ENCODE measurements at regions not wholly inside any gene's neighbourhood (a gene's known extent, or its start where the extent isn't known, plus 50 kb on each side); places are given as distances from the start of the nearest gene placed in this dataset.

DNA sequence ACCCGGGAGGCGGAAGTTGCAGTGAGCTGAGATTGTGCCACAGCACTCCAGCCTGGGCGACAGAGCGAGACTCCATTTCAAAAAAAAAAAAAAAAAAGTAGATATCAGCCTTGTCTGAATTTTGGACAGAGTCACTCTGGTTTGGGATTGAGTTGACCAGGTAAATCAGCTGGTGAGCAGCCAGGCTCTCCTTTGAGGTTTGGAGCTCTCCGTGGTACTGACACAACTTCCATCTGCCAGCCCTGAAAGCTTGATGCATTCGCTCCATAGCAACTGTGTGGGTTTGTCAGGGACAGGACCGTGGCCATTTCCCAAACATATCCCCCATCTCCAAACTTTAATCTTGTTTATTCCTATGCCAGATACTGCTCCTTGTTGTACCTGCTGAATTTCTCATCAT, 155.2 kb downstream of the DMRTA2 start:
- H3K9me3 ChIP-seq (ENCODE audit: severe bottlenecking): no peaks in the 10 kb centered on the region
- H3K4me3 ChIP-seq (ENCODE audit: severe bottlenecking): no peak overlapping the region
- no peaks in the 10 kb centered on the region for H3K27me3 ChIP-seq (ENCODE audit: insufficient read depth, poor library complexity, severe bottlenecking)
- no peak overlapping the region for H3K27ac ChIP-seq (ENCODE audit: poor library complexity, severe bottlenecking)
- H3K4me1 ChIP-seq (ENCODE audit: insufficient read depth, poor library complexity, severe bottlenecking): no peaks in the 10 kb centered on the region
- ATAC-seq (ENCODE audit: low read depth) (no peak), DNase-seq (ENCODE audit: low spot score) (no peak)
- TF ChIP-seq, protein P1, sequence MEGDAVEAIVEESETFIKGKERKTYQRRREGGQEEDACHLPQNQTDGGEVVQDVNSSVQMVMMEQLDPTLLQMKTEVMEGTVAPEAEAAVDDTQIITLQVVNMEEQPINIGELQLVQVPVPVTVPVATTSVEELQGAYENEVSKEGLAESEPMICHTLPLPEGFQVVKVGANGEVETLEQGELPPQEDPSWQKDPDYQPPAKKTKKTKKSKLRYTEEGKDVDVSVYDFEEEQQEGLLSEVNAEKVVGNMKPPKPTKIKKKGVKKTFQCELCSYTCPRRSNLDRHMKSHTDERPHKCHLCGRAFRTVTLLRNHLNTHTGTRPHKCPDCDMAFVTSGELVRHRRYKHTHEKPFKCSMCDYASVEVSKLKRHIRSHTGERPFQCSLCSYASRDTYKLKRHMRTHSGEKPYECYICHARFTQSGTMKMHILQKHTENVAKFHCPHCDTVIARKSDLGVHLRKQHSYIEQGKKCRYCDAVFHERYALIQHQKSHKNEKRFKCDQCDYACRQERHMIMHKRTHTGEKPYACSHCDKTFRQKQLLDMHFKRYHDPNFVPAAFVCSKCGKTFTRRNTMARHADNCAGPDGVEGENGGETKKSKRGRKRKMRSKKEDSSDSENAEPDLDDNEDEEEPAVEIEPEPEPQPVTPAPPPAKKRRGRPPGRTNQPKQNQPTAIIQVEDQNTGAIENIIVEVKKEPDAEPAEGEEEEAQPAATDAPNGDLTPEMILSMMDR (IDR thresholded peaks at IDR 0.05; ENCODE audit: poor library complexity, severe bottlenecking): no peak
- H3K36me3 ChIP-seq (ENCODE audit: low read depth): no peaks in the 10 kb centered on the region

DNA sequence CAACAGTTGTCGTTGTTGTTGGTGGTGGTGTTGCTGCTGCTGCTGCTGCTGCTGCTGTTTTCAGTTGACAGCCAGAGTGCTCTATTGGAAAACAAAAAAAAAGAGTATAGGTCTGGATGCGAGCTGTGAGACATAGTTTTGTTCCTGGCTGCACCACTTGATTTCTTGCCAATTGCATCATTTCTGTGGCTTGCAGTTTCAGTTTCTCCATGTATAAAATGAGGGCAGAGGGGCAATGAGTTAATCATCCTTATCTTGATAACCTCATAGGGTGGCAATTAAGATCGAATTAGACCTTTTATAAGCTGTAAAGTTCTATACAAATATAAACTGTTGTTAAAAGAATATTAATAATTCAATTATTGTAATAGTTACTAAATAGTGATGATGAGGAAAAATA, 156.7 kb downstream of the DMRTA2 start:
- TF ChIP-seq, protein P1 (IDR thresholded peaks at IDR 0.05; ENCODE audit: poor library complexity, severe bottlenecking): no peak
- Histone ChIP-seq H3K27me3 (ENCODE audit: insufficient read depth, poor library complexity, severe bottlenecking) (no peaks in the 10 kb centered on the region), H3K36me3 (ENCODE audit: low read depth) (no peaks in the 10 kb centered on the region), H3K27ac (ENCODE audit: poor library complexity, severe bottlenecking) (no peak overlapping the region), H3K4me1 (ENCODE audit: insufficient read depth, poor library complexity, severe bottlenecking) (no peaks in the 10 kb centered on the region), H3K4me3 (ENCODE audit: severe bottlenecking) (no peak overlapping the region), H3K9me3 (ENCODE audit: severe bottlenecking) (no peaks in the 10 kb centered on the region)
- DNase-seq (ENCODE audit: low spot score) (no peak), ATAC-seq (ENCODE audit: low read depth) (no peak)

DNA sequence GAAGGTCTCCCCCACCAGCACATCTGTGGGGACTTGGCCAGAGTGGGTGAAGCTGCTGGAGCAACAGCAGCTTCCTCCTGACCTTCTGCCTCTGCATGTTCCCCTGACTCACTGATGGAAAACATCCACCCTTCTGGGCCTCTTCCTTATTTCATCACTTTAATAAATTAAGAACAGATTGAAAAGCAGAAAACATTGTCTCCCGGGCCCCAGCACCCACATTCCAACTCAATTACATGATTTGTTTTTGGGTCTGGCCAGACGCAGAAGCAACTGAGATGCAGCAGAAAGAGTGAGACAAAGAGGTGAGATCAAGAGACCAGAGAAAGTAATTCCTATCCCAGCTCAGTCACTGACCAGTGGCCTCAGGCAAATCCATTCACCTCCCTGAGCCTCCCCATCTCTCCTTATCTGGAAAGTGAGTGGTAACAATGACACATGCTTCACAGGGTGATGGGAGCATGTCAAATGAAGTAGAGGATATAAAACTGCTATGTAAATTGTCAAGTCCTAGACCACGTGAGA, 157.1 kb downstream of the ELAVL4 start:
- Histone ChIP-seq H3K9me3 (ENCODE audit: severe bottlenecking) (no peaks in the 10 kb centered on the region), H3K4me1 (ENCODE audit: insufficient read depth, poor library complexity, severe bottlenecking) (no peaks in the 10 kb centered on the region), H3K4me3 (ENCODE audit: severe bottlenecking) (no peak overlapping the region), H3K36me3 (ENCODE audit: low read depth) (no peaks in the 10 kb centered on the region), H3K27ac (ENCODE audit: poor library complexity, severe bottlenecking) (no peak overlapping the region), H3K27me3 (ENCODE audit: insufficient read depth, poor library complexity, severe bottlenecking) (no peaks in the 10 kb centered on the region)
- no peak for DNase-seq (ENCODE audit: low spot score)
- no peak for ATAC-seq (ENCODE audit: low read depth)
- TF ChIP-seq, protein P1 (IDR thresholded peaks at IDR 0.05; ENCODE audit: poor library complexity, severe bottlenecking): no peak

DNA sequence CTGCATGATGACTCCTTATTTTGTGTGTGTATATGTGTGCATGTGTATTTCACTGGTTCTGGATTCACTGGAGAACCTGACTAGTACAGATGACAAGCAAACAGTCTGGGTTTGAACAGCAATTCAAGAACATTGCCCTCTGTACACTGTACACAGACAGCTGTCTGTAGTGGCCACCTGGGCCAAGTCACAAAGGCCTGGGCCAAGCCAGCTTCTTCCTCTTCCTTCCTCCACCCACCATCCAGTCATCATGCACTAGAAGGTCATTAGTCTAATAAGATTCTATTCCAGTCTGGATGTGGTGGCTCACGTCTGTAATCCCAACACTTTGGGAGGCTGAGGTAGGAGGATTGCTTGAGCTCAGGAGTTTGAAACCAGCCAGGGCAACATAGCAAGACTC, 155.9 kb downstream of the ELAVL4 start:
- TF ChIP-seq, protein P1 (IDR thresholded peaks at IDR 0.05; ENCODE audit: poor library complexity, severe bottlenecking): no peak
- DNase-seq (ENCODE audit: low spot score): no peak
- Histone ChIP-seq H3K9me3 (ENCODE audit: severe bottlenecking) (no peaks in the 10 kb centered on the region), H3K27ac (ENCODE audit: poor library complexity, severe bottlenecking) (no peak overlapping the region), H3K27me3 (ENCODE audit: insufficient read depth, poor library complexity, severe bottlenecking) (no peaks in the 10 kb centered on the region), H3K4me3 (ENCODE audit: severe bottlenecking) (no peak overlapping the region), H3K36me3 (ENCODE audit: low read depth) (no peaks in the 10 kb centered on the region), H3K4me1 (ENCODE audit: insufficient read depth, poor library complexity, severe bottlenecking) (no peaks in the 10 kb centered on the region)
- no peak for ATAC-seq (ENCODE audit: low read depth)

DNA sequence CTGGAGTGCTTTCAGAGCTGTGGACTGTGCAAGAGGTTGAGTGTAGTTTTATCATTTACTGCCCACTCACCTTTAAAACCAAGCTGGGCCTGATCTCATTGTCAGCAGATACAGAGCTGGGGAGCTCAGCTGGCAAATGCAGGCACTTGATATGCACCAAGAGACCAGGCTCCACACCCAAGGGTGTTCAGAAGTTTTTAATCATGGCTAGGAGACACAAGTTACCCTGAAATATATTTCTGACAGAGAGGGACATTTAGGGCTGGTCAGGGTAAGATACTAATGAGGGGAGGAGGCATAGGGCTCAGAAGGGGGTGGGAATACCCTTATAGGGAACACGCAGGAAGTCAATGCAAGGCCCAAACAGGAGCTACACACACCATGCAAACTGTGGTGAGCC, 153.7 kb downstream of the ELAVL4 start:
- no peak overlapping the region for H3K4me3 ChIP-seq (ENCODE audit: severe bottlenecking)
- DNase-seq (ENCODE audit: low spot score): no peak

More for the DNA sequence above, 153.7 kb downstream of the ELAVL4 start:
- ATAC-seq (ENCODE audit: low read depth): no peak
- no peaks in the 10 kb centered on the region for H3K4me1 ChIP-seq (ENCODE audit: insufficient read depth, poor library complexity, severe bottlenecking)
- TF ChIP-seq, protein P1 (IDR thresholded peaks at IDR 0.05; ENCODE audit: poor library complexity, severe bottlenecking): no peak
- no peaks in the 10 kb centered on the region for H3K36me3 ChIP-seq (ENCODE audit: low read depth)
- H3K9me3 ChIP-seq (ENCODE audit: severe bottlenecking): no peaks in the 10 kb centered on the region
- H3K27me3 ChIP-seq (ENCODE audit: insufficient read depth, poor library complexity, severe bottlenecking): no peaks in the 10 kb centered on the region
- no peak overlapping the region for H3K27ac ChIP-seq (ENCODE audit: poor library complexity, severe bottlenecking)
